ENCODE measurements at regions not wholly inside any gene's neighbourhood (a gene's known extent, or its start where the extent isn't known, plus 50 kb on each side); places are given as distances from the start of the nearest gene placed in this dataset.

DNA sequence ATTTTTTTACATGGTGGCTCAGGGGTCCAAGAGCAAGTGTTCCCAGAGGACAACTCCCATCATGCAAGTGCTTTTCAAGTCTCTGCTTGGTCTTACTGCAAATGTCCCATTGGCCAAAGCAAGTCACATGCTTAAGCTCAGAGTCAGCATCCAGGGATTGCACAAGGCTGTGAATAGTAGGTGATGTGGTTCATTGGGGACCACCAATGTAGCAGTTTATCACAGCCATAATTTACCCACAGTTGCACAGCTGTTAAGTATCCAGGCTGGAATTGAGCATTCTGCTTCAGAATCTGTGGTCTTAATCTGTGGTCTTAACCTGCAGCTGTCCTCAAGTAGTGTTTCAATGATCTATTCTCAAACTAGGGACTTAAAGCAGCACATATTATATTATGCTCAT is 71.4 kb upstream of the PLCL2 start:
- H3K4me3 ChIP-seq (ENCODE audit: low read depth, low read length) = no peak overlapping the region

DNA sequence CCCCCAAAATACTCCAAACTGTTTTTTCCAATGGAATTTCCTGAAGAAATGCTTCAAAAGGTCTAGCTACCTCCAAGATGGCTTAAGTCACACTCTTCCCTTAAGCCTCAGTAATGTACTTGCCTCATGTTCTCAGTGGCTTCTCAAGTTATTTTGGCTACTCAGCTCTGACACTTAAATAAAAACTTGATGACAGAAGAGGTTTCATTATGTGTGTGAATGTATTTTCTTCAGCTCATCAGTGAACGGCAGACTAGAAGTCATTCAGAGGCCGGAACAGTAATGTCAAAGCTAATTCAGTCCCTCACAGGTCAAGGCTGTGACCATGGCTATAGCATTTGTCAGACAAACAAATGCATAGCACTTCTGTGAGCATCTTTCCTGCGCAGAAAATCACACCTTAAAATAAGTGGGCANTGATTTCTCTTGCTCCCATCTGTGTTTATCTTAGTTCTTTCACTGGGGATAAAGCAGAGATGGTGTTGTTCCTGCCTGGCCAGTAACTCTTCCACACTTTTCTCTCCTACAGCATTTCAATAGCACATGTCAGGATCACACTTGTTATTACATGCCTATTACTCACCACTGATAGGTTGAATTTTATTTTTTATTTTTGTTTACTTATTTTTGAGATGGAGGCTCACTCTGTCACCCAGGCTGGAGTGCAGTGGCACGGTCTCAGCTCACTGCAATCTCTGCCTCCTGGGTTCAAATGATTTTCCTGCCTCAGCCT is 68.5 kb upstream of the PLCL2 start:
- TF ChIP-seq, protein P1, sequence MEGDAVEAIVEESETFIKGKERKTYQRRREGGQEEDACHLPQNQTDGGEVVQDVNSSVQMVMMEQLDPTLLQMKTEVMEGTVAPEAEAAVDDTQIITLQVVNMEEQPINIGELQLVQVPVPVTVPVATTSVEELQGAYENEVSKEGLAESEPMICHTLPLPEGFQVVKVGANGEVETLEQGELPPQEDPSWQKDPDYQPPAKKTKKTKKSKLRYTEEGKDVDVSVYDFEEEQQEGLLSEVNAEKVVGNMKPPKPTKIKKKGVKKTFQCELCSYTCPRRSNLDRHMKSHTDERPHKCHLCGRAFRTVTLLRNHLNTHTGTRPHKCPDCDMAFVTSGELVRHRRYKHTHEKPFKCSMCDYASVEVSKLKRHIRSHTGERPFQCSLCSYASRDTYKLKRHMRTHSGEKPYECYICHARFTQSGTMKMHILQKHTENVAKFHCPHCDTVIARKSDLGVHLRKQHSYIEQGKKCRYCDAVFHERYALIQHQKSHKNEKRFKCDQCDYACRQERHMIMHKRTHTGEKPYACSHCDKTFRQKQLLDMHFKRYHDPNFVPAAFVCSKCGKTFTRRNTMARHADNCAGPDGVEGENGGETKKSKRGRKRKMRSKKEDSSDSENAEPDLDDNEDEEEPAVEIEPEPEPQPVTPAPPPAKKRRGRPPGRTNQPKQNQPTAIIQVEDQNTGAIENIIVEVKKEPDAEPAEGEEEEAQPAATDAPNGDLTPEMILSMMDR (IDR thresholded peaks at IDR 0.05; ENCODE audit: borderline replicate concordance, insufficient read depth, low read depth, low read length) = no peak

More for the DNA sequence above, 71.4 kb upstream of the PLCL2 start:
- TF ChIP-seq, protein P1 (IDR thresholded peaks at IDR 0.05; ENCODE audit: borderline replicate concordance, insufficient read depth, low read depth, low read length) = no peak

DNA sequence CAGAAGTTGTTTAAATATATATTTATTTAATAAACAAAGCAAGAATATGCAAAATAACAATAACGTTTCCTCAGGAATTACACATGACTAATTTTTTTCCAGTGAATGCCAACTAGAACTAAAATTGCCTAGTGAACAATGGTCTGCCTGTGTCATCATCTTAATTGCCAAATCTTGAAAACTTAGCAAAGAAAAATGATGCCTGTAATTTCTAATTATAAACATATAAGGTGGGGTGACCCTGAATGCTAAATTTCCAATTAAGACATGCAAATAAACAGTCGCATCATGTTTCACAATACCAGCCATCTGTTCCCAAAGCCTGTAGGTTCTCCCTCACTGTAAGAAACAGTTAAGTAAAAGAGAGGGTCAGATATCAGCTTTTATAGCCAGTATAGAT is 67.6 kb upstream of the PLCL2 start:
- TF ChIP-seq, protein P1 (IDR thresholded peaks at IDR 0.05; ENCODE audit: borderline replicate concordance, insufficient read depth, low read depth, low read length) = no peak
- no peak overlapping the region for H3K4me3 ChIP-seq (ENCODE audit: low read depth, low read length)

More for the DNA sequence above, 68.5 kb upstream of the PLCL2 start:
- H3K4me3 ChIP-seq (ENCODE audit: low read depth, low read length) = no peak overlapping the region

DNA sequence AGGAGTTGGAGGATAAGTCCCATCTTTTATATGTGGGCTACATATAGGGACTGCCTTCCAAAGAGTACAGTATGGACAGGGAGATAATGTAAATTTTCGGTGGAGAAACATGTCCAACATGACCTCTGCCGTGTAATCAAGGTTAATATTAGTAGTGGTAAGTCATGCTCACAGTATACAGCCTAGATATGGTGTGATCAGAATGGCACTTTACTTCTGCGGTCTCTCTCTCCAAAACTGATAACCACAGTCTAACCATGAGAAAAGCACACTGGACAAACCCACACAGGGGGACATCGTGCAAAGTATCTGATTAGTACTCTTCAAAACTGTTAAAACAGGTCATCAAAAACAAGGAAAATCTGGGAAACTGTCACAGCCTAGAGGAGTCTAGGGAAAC is 66.6 kb upstream of the PLCL2 start:
- H3K4me3 ChIP-seq (ENCODE audit: low read depth, low read length) = no peak overlapping the region
- TF ChIP-seq, protein P1 (IDR thresholded peaks at IDR 0.05; ENCODE audit: borderline replicate concordance, insufficient read depth, low read depth, low read length) = no peak

DNA sequence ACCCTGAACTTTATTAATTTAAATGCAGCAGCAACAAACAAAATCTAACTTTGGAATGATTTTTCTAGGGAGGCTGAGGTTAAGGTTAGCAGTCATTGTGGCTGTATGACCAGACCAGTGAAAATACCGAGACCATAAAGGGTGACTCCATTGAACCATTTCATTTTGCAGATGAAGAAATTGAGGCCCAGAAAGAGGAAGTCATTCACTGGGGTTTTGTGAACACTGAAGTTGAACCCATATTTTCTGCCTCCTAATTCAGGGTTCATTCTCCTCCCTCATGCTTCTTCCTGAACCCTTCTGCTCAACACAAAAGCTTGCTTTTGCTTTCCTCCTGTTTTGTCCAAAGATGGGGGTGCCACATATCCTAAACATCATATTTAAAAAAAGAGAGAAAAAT is 65.8 kb upstream of the PLCL2 start:
- no peak overlapping the region for H3K4me3 ChIP-seq (ENCODE audit: low read depth, low read length)
- TF ChIP-seq, protein P1 (IDR thresholded peaks at IDR 0.05; ENCODE audit: borderline replicate concordance, insufficient read depth, low read depth, low read length) = no peak

DNA sequence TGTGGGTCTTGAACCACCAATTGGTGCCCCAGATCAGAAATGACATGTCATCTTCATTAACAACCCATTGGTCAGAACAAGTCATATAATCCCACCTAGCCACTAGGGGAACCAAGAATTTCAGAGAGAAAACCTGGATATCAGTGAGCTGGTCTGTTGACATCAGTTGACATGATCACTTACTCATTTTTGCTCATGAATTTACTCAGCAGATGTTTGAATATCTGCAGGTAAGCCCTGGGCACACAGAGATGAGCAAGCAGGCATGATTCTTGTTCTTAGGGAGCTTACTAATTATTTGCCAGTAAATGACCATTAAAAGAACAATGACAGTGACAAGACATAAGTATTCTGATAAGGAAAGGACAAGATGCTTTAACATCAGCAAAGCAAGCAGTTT is 64.3 kb upstream of the PLCL2 start:
- TF ChIP-seq, protein P1 (IDR thresholded peaks at IDR 0.05; ENCODE audit: borderline replicate concordance, insufficient read depth, low read depth, low read length) = no peak
- H3K4me3 ChIP-seq (ENCODE audit: low read depth, low read length) = no peak overlapping the region

DNA sequence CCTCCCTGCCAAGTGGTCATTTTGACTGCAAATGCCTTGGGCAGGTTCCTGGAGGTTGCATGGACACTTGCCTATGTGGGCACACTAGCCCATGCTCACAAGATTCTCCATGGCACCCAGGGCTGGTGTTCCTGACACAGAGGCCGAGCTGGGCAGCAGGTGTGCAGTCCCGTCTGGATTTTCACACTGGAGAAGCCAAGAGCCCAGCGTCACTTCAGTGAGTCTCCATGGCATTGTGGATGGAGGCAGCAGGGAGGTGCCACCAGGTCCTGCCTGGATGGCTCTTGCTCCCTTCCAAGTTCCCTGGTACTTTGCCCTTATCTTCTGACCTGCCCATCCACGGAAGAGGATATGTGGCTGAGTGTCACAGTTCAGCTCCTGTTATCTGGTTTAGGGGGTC is 63.7 kb upstream of the PLCL2 start:
- TF ChIP-seq, protein P1 (IDR thresholded peaks at IDR 0.05; ENCODE audit: borderline replicate concordance, insufficient read depth, low read depth, low read length) = no peak
- no peak overlapping the region for H3K4me3 ChIP-seq (ENCODE audit: low read depth, low read length)

All from GM12875 (cell line).